H1 (cell line): ENCODE measurements at regions not wholly inside any gene's neighbourhood (a gene's known extent, or its start where the extent isn't known, plus 50 kb on each side); places are given as distances from the start of the nearest gene placed in this dataset.

ENCODE experiments used
- CTCF ChIA-PET: fragments of 300-600 bp; sonication (Branson Sonifier 250); formaldehyde crosslinking; loops from one replicate; lab custom pipeline; 2021; ENCODE audit not compliant: partially characterized antibody; lab: Charles Lee
- POLR2A ChIA-PET: fragments of 300-600 bp; sonication (Branson Sonifier 250); formaldehyde crosslinking; loops from one replicate; lab custom pipeline; 2021; ENCODE audit warnings: inconsistent platforms; ENCODE audit not compliant: partially characterized antibody; lab: Charles Lee
- DNase-seq, 2 experiments: peaks; one replicate each; pipeline versions ENCODE4 v3.0.0 to v3.0.0-alpha.2; 2010 to 2022; ENCODE audit warnings: low spot score in 2 of 2, low read depth in 1 of 2, mixed read lengths in 1 of 2
- FAIRE-seq: peaks from 2 replicates; lab custom pipeline; 2011; peaks lifted over from hg19 to GRCh38; lab: Jason Lieb, UNC
- H2AFZ ChIP-seq: 2 replicates; pipeline ENCODE4 v1.8.1; 2012; ENCODE audit warnings: low read length, inconsistent platforms
- H2AK5ac ChIP-seq: 2 replicates; pipeline ENCODE4 v1.6.1; 2013; ENCODE audit warnings: low read depth, low read length
- H2BK120ac ChIP-seq: replicated peaks from 2 replicates; pipeline ENCODE3; 2013; ENCODE audit warnings: low read depth, low read length, inconsistent platforms
- H2BK12ac ChIP-seq: 2 replicates; pipeline ENCODE4 v1.6.1; 2013; ENCODE audit warnings: low read depth, low read length
- H2BK15ac ChIP-seq: 2 replicates; pipeline ENCODE4 v1.6.1; 2013; ENCODE audit warnings: low read length
- H2BK20ac ChIP-seq: 2 replicates; pipeline ENCODE4 v1.6.1; 2013; ENCODE audit warnings: low read length
- H2BK5ac ChIP-seq: 2 replicates; pipeline ENCODE4 v1.6.1; 2013; ENCODE audit warnings: low read depth, low read length
- H3K14ac ChIP-seq: 2 replicates; pipeline ENCODE4 v1.6.1; 2013; ENCODE audit warnings: inconsistent platforms; ENCODE audit not compliant: insufficient read length
- H3K18ac ChIP-seq: 2 replicates; pipeline ENCODE4 v1.6.1; 2013; ENCODE audit warnings: low read length; ENCODE audit errors: extremely low read depth
- H3K23ac ChIP-seq: 2 replicates; pipeline ENCODE4 v1.6.1; 2013; ENCODE audit warnings: inconsistent platforms; ENCODE audit not compliant: insufficient read length
- H3K23me2 ChIP-seq: 2 replicates; pipeline ENCODE4 v1.6.1; 2013; ENCODE audit warnings: low read depth, low read length
- H3K27ac ChIP-seq: 2 replicates; pipeline ENCODE4 v1.6.1; 2011; ENCODE audit warnings: low read depth, low read length, inconsistent platforms
- H3K27me3 ChIP-seq, 4 experiments: replicated peaks in 1 of 4; 1 replicate in 1 of 4; 2 replicates in 3 of 4; pipeline versions ENCODE4 v1.6.1 to v1.8.1; 2011 to 2013; ENCODE audit warnings: low read length in 3 of 4, mild to moderate bottlenecking in 3 of 4, inconsistent platforms in 2 of 4, mixed read lengths in 2 of 4, moderate library complexity in 1 of 4; ENCODE audit not compliant: control insufficient read depth in 3 of 4, insufficient read depth in 3 of 4; ENCODE audit errors: extremely low read depth in 1 of 4
- H3K36me3 ChIP-seq, 4 experiments: 2 replicates each; pipeline versions ENCODE4 v1.6.1 to v1.8.1; 2011 to 2013; ENCODE audit warnings: mild to moderate bottlenecking in 4 of 4, low read length in 3 of 4, moderate library complexity in 2 of 4, control low read depth in 1 of 4, inconsistent platforms in 1 of 4; ENCODE audit not compliant: insufficient read depth in 4 of 4, control insufficient read depth in 2 of 4
- H3K4ac ChIP-seq: replicated peaks from 2 replicates; pipeline ENCODE3; 2013; ENCODE audit warnings: low read length, low read depth, mixed read lengths, inconsistent platforms; ENCODE audit not compliant: insufficient read length
- H3K4me1 ChIP-seq, 4 experiments: replicated peaks in 1 of 4; 1 replicate in 1 of 4; 2 replicates in 3 of 4; pipeline versions ENCODE4 v1.6.1 to v1.8.1; 2011 to 2013; ENCODE audit warnings: low read length in 3 of 4, inconsistent platforms in 2 of 4, mixed read lengths in 1 of 4; ENCODE audit not compliant: insufficient read depth in 4 of 4, control insufficient read depth in 3 of 4
- H3K4me2 ChIP-seq, 2 experiments: 2 replicates each; pipeline versions ENCODE4 v1.6.1 to v1.8.1; 2011 to 2013; ENCODE audit warnings: low read depth in 2 of 2, low read length in 2 of 2, control low read depth in 1 of 2, inconsistent platforms in 1 of 2, mild to moderate bottlenecking in 1 of 2; ENCODE audit not compliant: insufficient read depth in 1 of 2
- H3K4me3 ChIP-seq, 4 experiments: fragments of 200-600, 300-600 bp in 1 of 4; sonication (generic), shearing (Covaris generic), sonication (Bioruptor Twin) in 1 of 4; 2 replicates each; pipeline versions ENCODE4 v1.5.1 to v1.8.1; 2011 to 2016; ENCODE audit warnings: low read length in 4 of 4, low read depth in 3 of 4, control low read depth in 2 of 4, inconsistent platforms in 2 of 4, mild to moderate bottlenecking in 2 of 4, mixed read lengths in 1 of 4, moderate library complexity in 1 of 4; ENCODE audit not compliant: insufficient read depth in 2 of 4; ENCODE audit errors: extremely low read depth in 1 of 4
- H3K56ac ChIP-seq: replicated peaks from 2 replicates; pipeline ENCODE3; 2013; ENCODE audit warnings: low read depth, mild to moderate bottlenecking, mixed read lengths, low read length, inconsistent platforms; ENCODE audit not compliant: insufficient read length
- H3K79me1 ChIP-seq: 2 replicates; pipeline ENCODE4 v1.6.1; 2013; ENCODE audit warnings: low read depth, low read length, control low read depth
- H3K79me2 ChIP-seq, 2 experiments: 2 replicates each; pipeline versions ENCODE4 v1.6.1 to v1.8.1; 2012 to 2013; ENCODE audit warnings: low read length in 2 of 2, mild to moderate bottlenecking in 2 of 2, inconsistent platforms in 1 of 2; ENCODE audit not compliant: insufficient read depth in 2 of 2, control insufficient read depth in 1 of 2
- H3K9ac ChIP-seq, 4 experiments: replicated peaks in 1 of 4; 1 replicate in 1 of 4; 2 replicates in 3 of 4; pipeline versions ENCODE4 v1.6.1 to v1.8.1; 2011 to 2013; ENCODE audit warnings: low read depth in 3 of 4, low read length in 3 of 4, control low read depth in 2 of 4, mild to moderate bottlenecking in 2 of 4, moderate library complexity in 2 of 4, inconsistent platforms in 1 of 4; ENCODE audit errors: extremely low read depth in 1 of 4
- H3K9me3 ChIP-seq, 2 experiments: 2 replicates each; pipeline versions ENCODE4 v1.6.1 to v1.8.1; 2012 to 2013; ENCODE audit warnings: mild to moderate bottlenecking in 2 of 2, moderate library complexity in 2 of 2, control low read depth in 1 of 2, inconsistent platforms in 1 of 2, low read depth in 1 of 2, low read length in 1 of 2, mixed read lengths in 1 of 2; ENCODE audit not compliant: insufficient read depth in 2 of 2
- H4K20me1 ChIP-seq, 2 experiments: replicated peaks in 1 of 2; 2 replicates each; pipeline versions ENCODE3 to v1.8.1; 2011 to 2013; ENCODE audit warnings: inconsistent platforms in 2 of 2, low read length in 2 of 2, mild to moderate bottlenecking in 1 of 2; ENCODE audit not compliant: insufficient read depth in 2 of 2, control insufficient read depth in 1 of 2
- H4K5ac ChIP-seq: 2 replicates; pipeline ENCODE4 v1.6.1; 2013; ENCODE audit warnings: low read length, low read depth, mixed read lengths, inconsistent platforms; ENCODE audit not compliant: insufficient read length
- H4K8ac ChIP-seq: 2 replicates; pipeline ENCODE4 v1.8.0; 2013; ENCODE audit warnings: mild to moderate bottlenecking, moderate library complexity, low read length, inconsistent platforms; ENCODE audit not compliant: insufficient read depth; ENCODE audit errors: extremely low read depth
- H4K91ac ChIP-seq: replicated peaks from 2 replicates; pipeline ENCODE3; 2013; ENCODE audit warnings: low read length, mixed read lengths, inconsistent platforms; ENCODE audit not compliant: insufficient read length
- CBX5 ChIP-seq: fragments of 300-800, 300-1000 bp; sonication (generic); IDR thresholded peaks from 2 replicates; pipeline ENCODE4 v1.7.1; 2016; ENCODE audit warnings: antibody characterized with exemption, low read length, low read depth
- JUN ChIP-seq: IDR thresholded peaks from 2 replicates; pipeline ENCODE4 v1.6.1; 2011; ENCODE audit warnings: low read depth, mild to moderate bottlenecking, improper control_type of control experiment, low read length
- SIN3A ChIP-seq, 2 experiments: IDR thresholded peaks in 1 of 2; conservative IDR thresholded peaks in 1 of 2; 2 replicates each; pipeline ENCODE4 v1.6.1; 2011 to 2012; ENCODE audit warnings: low read length in 2 of 2, improper control_type of control experiment in 1 of 2, low read depth in 1 of 2, mild to moderate bottlenecking in 1 of 2
- WGBS, 2 experiments: shearing (Covaris generic) in 1 of 2; methylation state at CpG; one replicate each; pipeline versions ENCODE4 v1.1.6 to v1.1.7; 2013 to 2015; ENCODE audit warnings: low lambda C conversion rate in 2 of 2, mixed read lengths in 2 of 2, inconsistent platforms in 1 of 2, low coverage in 1 of 2, missing lambda C conversion rate in 1 of 2; ENCODE audit not compliant: insufficient replicate concordance in 2 of 2, insufficient coverage in 1 of 2, insufficient read length in 1 of 2; ENCODE audit errors: extremely low coverage in 1 of 2, missing lambda C conversion rate in 1 of 2; 5-methylcytosine and 5-hydroxymethylcytosine counted together

GRCh38 chr12:67535971-67536370 lies 112.6 kb upstream of the DYRK2 start:
- H3K18ac ChIP-seq: 0 out of 2 replicates have a peak overlapping the region, but pooled peaks have one; percentile 7
- H2BK15ac ChIP-seq: no peak overlapping the region
- H3K4me3 ChIP-seq: no peak overlapping the region
- H3K56ac ChIP-seq: no peak overlapping the region
- H2BK20ac ChIP-seq: peak overlapping the region; percentile 24; the same call in 1 of the 2 replicates
- H4K5ac ChIP-seq: no peak overlapping the region
- H3K23me2 ChIP-seq: no peaks in the 10 kb centered on the region
- no peak overlapping the region for H4K8ac ChIP-seq
- peak overlapping the region; percentile 49; the same call in 1 of the 2 replicates for H2BK5ac ChIP-seq
- FAIRE-seq (no peak), DNase-seq (no peak)
- no peak overlapping the region; the same call in 1 of the 2 replicates for H2BK12ac ChIP-seq
- H3K36me3 ChIP-seq: no peaks in the 10 kb centered on the region
- no peak overlapping the region for H3K23ac ChIP-seq
- POLR2A ChIA-PET: no interaction called here
- H3K9me3 ChIP-seq: no peaks in the 10 kb centered on the region
- no peak overlapping the region for H3K4ac ChIP-seq
- H3K4me2 ChIP-seq: no peak overlapping the region
- no peak overlapping the region for H2AFZ ChIP-seq
- no peak overlapping the region for H3K27ac ChIP-seq
- H3K79me1 ChIP-seq: no peaks in the 10 kb centered on the region
- no peak overlapping the region for H2AK5ac ChIP-seq
- no peaks in the 10 kb centered on the region for H4K20me1 ChIP-seq
- no peak overlapping the region for H3K9ac ChIP-seq
- WGBS, 2 experiments: 86% methylated on average over 5 of the region's 5 CpGs; no CpG with 5 or more reads in 1 of the 2 experiments
- CTCF ChIA-PET: no interaction called here
- no peaks in the 10 kb centered on the region for H3K79me2 ChIP-seq
- H3K27me3 ChIP-seq: no peaks in the 10 kb centered on the region
- H3K4me1 ChIP-seq: peaks cover 0 to 15% (median 14%) of the 10 kb centered on the region in 4 experiments; a peak in 4 of 7 replicates
- no peak overlapping the region for H2BK120ac ChIP-seq
- peak overlapping the region; percentile 11 for H4K91ac ChIP-seq
- no peak overlapping the region for H3K14ac ChIP-seq
- TF ChIP-seq CBX5 (no peak), JUN (no peak), SIN3A (conservative IDR thresholded peaks at IDR 0.05 in 1 of 2, IDR thresholded peaks at IDR 0.05 in 1 of 2; ENCODE audit: low read depth in 1 of 2, low read length in 2 of 2) (no peak)
